Endothelial cell of umbilical vein (primary cell): ENCODE measurements at regions not wholly inside any gene's neighbourhood (a gene's known extent, or its start where the extent isn't known, plus 50 kb on each side); places are given as distances from the start of the nearest gene placed in this dataset.

ENCODE experiments used
- CTCF ChIP-seq, 2 donors: IDR thresholded peaks; 1 replicate in 1 of 2; 2 replicates in 1 of 2; pipeline ENCODE4 v1.5.1; 2011; ENCODE audit warnings: low read length in 2 of 2, mild to moderate bottlenecking in 2 of 2, moderate library complexity in 2 of 2, control low read depth in 1 of 2, inconsistent platforms in 1 of 2, low read depth in 1 of 2; ENCODE audit not compliant: insufficient read depth in 1 of 2; ENCODE audit errors: extremely low read depth in 1 of 2
- EZH2 ChIP-seq: IDR thresholded peaks from 2 replicates; pipeline ENCODE4 v1.6.1; 2012; ENCODE audit warnings: borderline replicate concordance, low read depth, mild to moderate bottlenecking, moderate library complexity, low read length, inconsistent platforms; ENCODE audit not compliant: severe bottlenecking
- FOS ChIP-seq: IDR thresholded peaks from 2 replicates; pipeline ENCODE4 v1.6.1; 2011; ENCODE audit warnings: mild to moderate bottlenecking, low read length, moderate library complexity, borderline replicate concordance; ENCODE audit not compliant: insufficient read depth
- JUN ChIP-seq: IDR thresholded peaks from 2 replicates; pipeline ENCODE4 v1.6.1; 2011; ENCODE audit warnings: borderline replicate concordance, low read depth; ENCODE audit not compliant: insufficient read length, insufficient read depth
- MAX ChIP-seq: IDR thresholded peaks from 2 replicates; pipeline ENCODE4 v1.6.1; 2011; ENCODE audit not compliant: insufficient read depth, insufficient read length
- POLR2A ChIP-seq: IDR thresholded peaks from 2 replicates; pipeline ENCODE4 v1.6.1; 2012; ENCODE audit warnings: low read depth, mild to moderate bottlenecking, control low read depth, low read length
- POLR2AphosphoS5 ChIP-seq: IDR thresholded peaks from 2 replicates; pipeline ENCODE4 v1.6.1; 2012; ENCODE audit warnings: low read depth, mild to moderate bottlenecking, control low read depth, low read length, moderate library complexity; ENCODE audit not compliant: insufficient read depth

GRCh38 chr9:73091909-73092308 is 59.8 kb upstream of the ANXA1 start:
- TF ChIP-seq CTCF (IDR thresholded peaks at IDR 0.05; ENCODE audit: extremely low read depth in 1 of 2, insufficient read depth in 1 of 2, low read depth in 1 of 2, low read length in 2 of 2): no peak
- no peak for TF ChIP-seq POLR2A
- TF ChIP-seq MAX: no peak
- no peak for TF ChIP-seq POLR2AphosphoS5
- no peak for TF ChIP-seq JUN
- TF ChIP-seq EZH2: no peak
- no peak for TF ChIP-seq FOS
